Right forelimb (tissue), 1 donor: ENCODE measurements at regions not wholly inside any gene's neighbourhood (a gene's known extent, or its start where the extent isn't known, plus 50 kb on each side); places are given as distances from the start of the nearest gene placed in this dataset.

Experiments
- DNase-seq: peaks from one replicate; pipeline ENCODE4 v3.0.0-alpha.2; 2018

GRCh38 chr1:5256793-5257192 lies 602.4 kb downstream of the AJAP1 start:
- DNase-seq: no peak

GRCh38 chr1:5254975-5255374 lies 600.6 kb downstream of the AJAP1 start:
- no peak for DNase-seq

- no peak for DNase-seq
Observed at GRCh38 chr1:5254131-5254725, 599.8 kb downstream of the AJAP1 start.

- no peak for DNase-seq
Observed at GRCh38 chr1:5253036-5253435, 598.6 kb downstream of the AJAP1 start.

GRCh38 chr1:5250336-5250735 lies 595.9 kb downstream of the AJAP1 start:
- no peak for DNase-seq

- DNase-seq: no peak
Observed at GRCh38 chr1:5245348-5245747, 590.9 kb downstream of the AJAP1 start.

- no peak for DNase-seq
Observed at GRCh38 chr1:5244631-5245285, 590.3 kb downstream of the AJAP1 start.

- DNase-seq: no peak
Observed at GRCh38 chr1:5242850-5243249, 588.4 kb downstream of the AJAP1 start.

- no peak for DNase-seq
Observed at GRCh38 chr1:5239911-5240310, 585.5 kb downstream of the AJAP1 start.

GRCh38 chr1:5238351-5239130 lies 584.1 kb downstream of the AJAP1 start:
- no peak for DNase-seq

GRCh38 chr1:5235355-5235899 lies 581.0 kb downstream of the AJAP1 start:
- no peak for DNase-seq

GRCh38 chr1:5232537-5232936 lies 578.1 kb downstream of the AJAP1 start:
- DNase-seq: no peak

GRCh38 chr1:5231541-5232315 lies 577.3 kb downstream of the AJAP1 start:
- no peak for DNase-seq

- no peak for DNase-seq
Observed at GRCh38 chr1:5227114-5227513, 572.7 kb downstream of the AJAP1 start.

- no peak for DNase-seq
Observed at GRCh38 chr1:5225707-5226704, 571.6 kb downstream of the AJAP1 start.

- no peak for DNase-seq
Observed at GRCh38 chr1:5223206-5223605, 568.8 kb downstream of the AJAP1 start.

- DNase-seq: no peak
Observed at GRCh38 chr1:5222626-5223025, 568.2 kb downstream of the AJAP1 start.

GRCh38 chr1:5221451-5221850 lies 567.0 kb downstream of the AJAP1 start:
- DNase-seq: no peak

GRCh38 chr1:5220821-5221220 lies 566.4 kb downstream of the AJAP1 start:
- no peak for DNase-seq

- no peak for DNase-seq
Observed at GRCh38 chr1:5220421-5220820, 566.0 kb downstream of the AJAP1 start.

- no peak for DNase-seq
Observed at GRCh38 chr1:5200006-5200405, 545.6 kb downstream of the AJAP1 start.

- DNase-seq: no peak
Observed at GRCh38 chr1:5198328-5198727, 543.9 kb downstream of the AJAP1 start.
